Fibroblast of skin of left quadriceps (primary cell): ENCODE measurements at regions not wholly inside any gene's neighbourhood (a gene's known extent, or its start where the extent isn't known, plus 50 kb on each side); places are given as distances from the start of the nearest gene placed in this dataset.
A peak's percentile ranks its signal among the peaks of the same experiment; 100 is the strongest.
"Not testable (repeated sequence)": the region's sequence is repeated elsewhere in the genome, so short reads cannot be mapped to it uniquely, and the experiment has no call there.

Experiments used
- DNase-seq, 2 experiments: peaks; one replicate each; pipeline ENCODE4 v3.0.0-alpha.2; 2013; ENCODE audit warnings: low read depth in 2 of 2

DNA sequence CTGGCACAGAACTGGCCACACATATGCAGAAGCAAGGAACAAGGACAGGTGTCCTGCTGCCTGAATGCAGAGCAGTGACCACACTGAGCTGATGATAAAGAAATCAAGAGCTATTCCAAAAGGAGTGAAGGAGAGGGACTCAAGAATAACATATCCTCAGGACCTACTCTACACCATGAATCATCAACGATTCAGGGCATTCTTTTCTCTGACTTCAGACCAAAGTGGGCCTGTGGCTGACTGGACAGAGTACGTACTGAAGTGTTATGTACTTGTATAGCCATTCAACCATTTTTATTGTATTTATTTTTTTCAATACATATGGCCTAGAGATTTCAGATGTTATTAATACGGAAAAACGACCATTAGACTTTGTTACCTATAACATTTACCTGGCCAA, 177.5 kb upstream of the TMTC1 start:
- no peak for DNase-seq

DNA sequence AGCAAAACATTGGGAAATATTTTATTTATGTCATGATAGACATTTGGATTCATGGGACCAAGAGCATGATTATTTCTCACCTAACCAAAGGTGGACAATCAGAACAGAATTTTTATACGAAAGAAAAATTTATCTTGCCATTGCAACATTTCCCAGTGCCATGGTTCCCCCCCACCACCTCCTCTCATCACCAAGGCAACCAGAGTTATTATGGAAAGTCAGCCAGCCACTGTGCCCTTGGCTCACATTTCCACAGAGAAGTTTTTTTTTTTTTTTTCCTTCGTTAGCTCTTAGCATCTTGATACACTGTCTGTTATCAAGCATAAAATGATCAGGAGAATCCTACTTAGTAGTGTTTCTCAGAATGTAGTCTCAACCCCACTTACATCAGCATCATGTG, 176.4 kb upstream of the TMTC1 start:
- no peak for DNase-seq

GRCh38 chr12:29957835-29958234, 174.1 kb upstream of the TMTC1 start:
- no peak for DNase-seq

GRCh38 chr12:29945904-29946303, 162.2 kb upstream of the TMTC1 start:
- DNase-seq: no peak

- DNase-seq: no peak
Measured at GRCh38 chr12:29944269-29945000, 160.7 kb upstream of the TMTC1 start.

GRCh38 chr12:29943683-29944082, 159.9 kb upstream of the TMTC1 start:
- no peak for DNase-seq

- DNase-seq: no peak
Measured at GRCh38 chr12:29940811-29941210, 157.1 kb upstream of the TMTC1 start.

- DNase-seq: no peak
Measured at GRCh38 chr12:29930503-29930902, 146.8 kb upstream of the TMTC1 start.

DNA sequence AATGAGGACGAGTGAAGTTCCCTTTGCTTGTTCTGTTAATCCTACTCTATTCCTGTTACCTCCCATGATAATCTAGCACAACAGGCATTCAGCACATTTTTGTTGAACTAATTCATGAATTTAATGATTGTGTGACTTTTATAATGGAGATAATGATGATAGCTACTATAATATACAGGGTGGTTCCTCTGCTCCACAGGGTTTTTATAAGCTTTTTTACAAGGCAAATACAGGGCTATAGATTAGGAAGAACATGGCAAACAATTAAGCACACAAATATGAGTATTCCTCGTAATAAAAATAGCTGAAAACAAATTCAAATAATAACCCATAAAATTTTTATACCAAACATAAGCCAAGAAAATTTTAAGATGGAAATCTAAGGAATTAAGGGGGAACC, 145.6 kb upstream of the TMTC1 start:
- DNase-seq: no peak

- DNase-seq: no peak
Measured at GRCh38 chr12:29921307-29921706, 137.6 kb upstream of the TMTC1 start.

GRCh38 chr12:29908157-29908556, 124.4 kb upstream of the TMTC1 start:
- no peak for DNase-seq

DNA sequence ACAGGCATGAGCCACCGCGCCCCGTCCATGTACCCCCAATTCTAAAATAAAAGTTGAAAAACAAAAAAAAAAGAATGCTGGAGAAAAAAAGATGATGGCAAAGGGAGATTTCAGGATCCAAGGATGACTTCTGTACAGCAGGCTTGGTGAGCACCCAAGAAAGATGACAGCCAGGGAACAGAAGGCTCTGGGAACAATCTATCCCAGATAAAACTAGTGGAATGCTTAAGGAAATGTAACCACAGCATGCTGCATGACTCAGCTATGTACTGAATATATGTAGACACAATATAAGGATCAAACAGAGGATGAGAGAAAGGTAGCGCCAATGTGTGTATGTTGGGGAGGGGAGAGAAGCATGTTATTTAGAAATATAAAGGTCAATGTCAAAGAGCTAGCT, 123.7 kb upstream of the TMTC1 start:
- DNase-seq: no peak

DNA sequence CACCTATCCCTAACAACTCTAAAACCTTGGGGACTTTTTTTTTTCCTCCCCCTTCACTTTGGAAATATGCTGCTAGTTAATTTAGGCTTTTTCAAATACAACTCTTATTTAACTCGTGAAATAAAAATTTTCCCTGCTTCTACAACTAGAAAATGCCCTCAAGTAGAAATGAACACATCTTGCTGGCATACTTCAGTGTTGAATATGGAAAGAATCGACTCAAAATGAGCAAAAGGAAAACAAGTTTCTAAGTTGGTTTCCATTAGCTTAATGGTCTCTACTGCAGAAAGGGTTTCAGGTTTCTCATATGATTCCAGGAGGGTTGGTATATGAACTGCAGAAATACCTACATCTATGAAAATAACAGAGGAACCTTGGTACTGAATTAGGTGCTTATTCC, 118.3 kb upstream of the TMTC1 start:
- DNase-seq: no peak

GRCh38 chr12:29901585-29901984, 117.8 kb upstream of the TMTC1 start:
- DNase-seq: no peak

DNA sequence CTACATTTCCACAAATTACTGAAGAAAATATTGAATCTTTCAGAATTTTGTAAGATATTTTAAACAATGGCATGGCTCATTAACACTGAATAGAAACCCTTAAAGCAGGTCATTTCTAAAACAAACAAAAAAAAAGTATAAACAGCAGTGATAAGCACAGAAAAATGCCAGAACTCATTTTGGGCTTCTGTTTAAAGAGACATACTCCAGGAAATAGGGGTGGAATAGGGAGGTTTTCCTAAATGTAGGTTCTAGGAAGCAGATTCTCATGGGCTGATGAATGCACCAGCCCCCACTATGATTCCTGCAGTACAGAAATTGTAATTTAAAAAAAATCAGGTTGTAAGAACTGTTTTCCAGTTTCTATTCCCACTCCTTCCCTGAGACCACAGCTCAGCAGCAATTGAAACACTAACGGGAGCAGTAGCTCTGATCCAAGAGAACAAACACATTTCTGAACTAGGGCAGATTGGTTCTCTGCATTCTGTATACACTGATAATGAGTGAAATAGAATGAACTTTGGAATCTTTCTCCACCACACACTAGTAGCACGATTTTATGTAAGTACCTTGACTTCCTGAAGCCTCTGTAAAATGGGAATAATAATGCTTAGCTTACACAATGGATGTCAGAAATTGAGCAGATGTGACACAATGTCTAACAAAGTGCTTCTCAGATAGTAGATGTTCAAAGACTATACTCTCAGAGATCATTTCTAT, 115.6 kb upstream of the TMTC1 start:
- DNase-seq: no peak

GRCh38 chr12:29895966-29896365, 112.2 kb upstream of the TMTC1 start:
- DNase-seq: no peak

DNA sequence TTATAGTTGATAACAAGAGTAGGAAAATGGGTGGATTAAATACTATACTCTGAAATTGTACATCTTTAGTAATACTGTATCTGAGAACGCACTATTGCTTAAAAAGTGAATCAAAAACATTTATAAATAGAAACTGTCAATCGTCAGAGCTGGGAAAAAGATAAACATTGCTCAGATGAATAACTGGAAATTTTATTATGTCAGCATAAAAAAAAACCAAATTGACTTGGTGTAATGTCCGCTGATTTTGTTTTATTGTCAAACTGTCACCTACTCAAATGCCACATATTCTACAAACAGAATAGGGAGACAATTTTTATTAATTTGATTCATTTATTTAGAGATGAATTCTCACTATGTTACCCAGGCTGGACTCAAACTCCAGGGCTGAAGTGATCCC, 109.3 kb upstream of the TMTC1 start:
- no peak for DNase-seq

DNA sequence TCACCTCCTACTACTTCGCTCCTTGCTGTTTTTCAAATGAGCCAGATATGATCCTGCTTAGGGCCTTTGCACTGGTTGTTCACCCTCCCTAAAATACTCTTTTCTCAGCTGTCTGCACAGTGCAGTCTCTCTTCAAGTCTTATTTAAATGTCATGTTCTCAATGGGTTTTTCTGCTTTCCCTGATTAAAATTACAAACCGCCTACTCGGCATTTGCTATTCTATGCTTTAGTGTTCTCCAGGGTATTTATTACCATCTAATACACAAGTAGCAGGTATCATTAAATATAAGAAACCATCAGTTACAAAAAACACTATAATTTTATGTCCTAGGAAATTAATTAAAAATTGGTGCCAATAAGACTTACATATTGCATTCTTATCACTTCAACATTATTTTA, 108.0 kb upstream of the TMTC1 start:
- no peak for DNase-seq

GRCh38 chr12:29889737-29890136, 106.0 kb upstream of the TMTC1 start:
- DNase-seq: peak in 1 of 2 experiments; percentile 1

- DNase-seq: no peak
Measured at GRCh38 chr12:29888777-29889176, 105.0 kb upstream of the TMTC1 start.

DNA sequence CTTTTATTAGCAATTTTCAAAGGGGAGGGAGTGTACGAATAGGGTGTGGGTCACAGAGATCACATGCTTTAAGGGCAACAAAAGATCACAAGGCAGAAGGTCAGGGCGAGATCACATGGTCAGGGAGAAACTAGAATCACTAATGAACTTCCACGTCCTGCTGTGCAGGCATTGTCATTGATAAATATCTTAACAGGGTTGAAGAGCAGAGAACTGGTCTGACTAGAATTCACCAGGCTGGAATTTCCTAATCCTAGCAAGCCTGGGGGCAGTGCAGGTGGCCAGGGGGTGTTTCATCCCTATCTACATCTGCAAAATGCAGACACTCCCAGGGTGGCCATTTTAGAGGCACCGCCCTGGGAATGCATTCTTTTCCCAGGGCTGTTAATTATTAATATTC, 101.2 kb upstream of the TMTC1 start:
- DNase-seq: not testable (repeated sequence)

DNA sequence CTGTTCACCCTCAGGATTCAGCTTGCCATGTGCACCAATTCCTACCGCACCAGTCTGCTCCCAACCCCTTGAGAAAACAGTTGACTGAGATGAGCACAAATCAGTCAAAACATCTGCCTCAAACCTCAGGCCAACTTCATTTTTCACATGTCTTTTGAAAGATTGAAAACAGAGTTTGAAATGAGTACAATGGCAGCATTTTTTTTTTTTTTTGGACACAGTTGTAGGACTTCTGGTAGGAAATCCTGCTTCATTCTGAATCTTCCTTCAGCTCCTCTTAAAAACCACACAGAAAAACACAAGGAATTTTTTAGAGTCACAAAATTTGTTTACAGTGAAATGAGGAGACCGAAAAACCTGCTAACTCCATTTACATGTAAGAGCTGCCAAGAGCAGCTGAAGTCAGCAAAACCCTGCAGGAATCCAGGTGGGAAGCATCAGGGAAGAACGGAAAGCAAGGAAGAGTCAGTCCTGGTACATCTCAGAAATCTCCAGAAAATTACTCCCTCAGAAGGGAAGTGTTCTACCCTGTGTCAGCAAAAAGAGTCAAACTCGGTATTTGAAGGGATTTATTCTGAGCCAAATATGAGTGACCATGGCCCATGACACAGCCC, 100.3 kb upstream of the TMTC1 start:
- no peak for DNase-seq

DNA sequence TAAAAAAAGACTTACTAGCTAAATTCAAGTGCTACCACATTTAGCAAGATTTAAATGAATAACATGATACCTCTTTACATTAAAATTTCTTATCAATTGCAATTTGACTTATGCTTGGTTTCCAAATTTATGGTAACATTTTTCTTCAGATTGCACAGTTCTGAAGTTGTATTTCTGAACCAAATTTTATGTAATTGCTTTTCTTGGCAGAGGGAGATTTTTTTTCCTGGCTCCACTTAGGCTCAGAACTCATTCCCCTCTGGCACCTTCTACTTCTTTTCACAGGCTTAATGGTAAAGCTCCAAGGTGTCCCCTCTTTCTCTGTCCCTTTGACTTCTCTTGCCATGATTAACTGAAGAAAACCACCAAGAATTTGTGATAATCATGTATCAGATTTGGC, 99.8 kb upstream of the TMTC1 start:
- no peak for DNase-seq
